HUES64 (cell line): ENCODE measurements at regions not wholly inside any gene's neighbourhood (a gene's known extent, or its start where the extent isn't known, plus 50 kb on each side); places are given as distances from the start of the nearest gene placed in this dataset.
"Not testable (repeated sequence)": the region's sequence is repeated elsewhere in the genome, so short reads cannot be mapped to it uniquely, and the experiment has no call there.

Experiments used
- H3K27ac ChIP-seq: 2 replicates; pipeline ENCODE4 v1.7.0; 2013; ENCODE audit warnings: low read depth, low read length, inconsistent platforms
- H3K27me3 ChIP-seq: 2 replicates; pipeline ENCODE4 v1.6.1; 2013; ENCODE audit warnings: mild to moderate bottlenecking, low read length; ENCODE audit not compliant: insufficient read depth
- H3K36me3 ChIP-seq: 2 replicates; pipeline ENCODE4 v1.6.1; 2013; ENCODE audit warnings: mild to moderate bottlenecking, low read length; ENCODE audit not compliant: insufficient read depth
- H3K4me1 ChIP-seq: 2 replicates; pipeline ENCODE4 v1.6.1; 2013; ENCODE audit warnings: mild to moderate bottlenecking, low read length, moderate library complexity; ENCODE audit not compliant: insufficient read depth
- H3K4me3 ChIP-seq: 2 replicates; pipeline ENCODE4 v1.5.1; 2013; ENCODE audit warnings: mild to moderate bottlenecking, low read length, moderate library complexity
- H3K9ac ChIP-seq: 2 replicates; pipeline ENCODE4 v1.6.1; 2013; ENCODE audit warnings: mild to moderate bottlenecking, low read depth, low read length
- H3K9me3 ChIP-seq: 2 replicates; pipeline ENCODE4 v1.6.1; 2013; ENCODE audit warnings: low read depth, low read length; ENCODE audit not compliant: insufficient read depth
- WGBS: fragments of 150-250, 120-280 bp; methylation state at CpG from one replicate; pipeline ENCODE4 v1.1.7; 2013; ENCODE audit warnings: missing lambda C conversion rate; 5-methylcytosine and 5-hydroxymethylcytosine counted together

DNA sequence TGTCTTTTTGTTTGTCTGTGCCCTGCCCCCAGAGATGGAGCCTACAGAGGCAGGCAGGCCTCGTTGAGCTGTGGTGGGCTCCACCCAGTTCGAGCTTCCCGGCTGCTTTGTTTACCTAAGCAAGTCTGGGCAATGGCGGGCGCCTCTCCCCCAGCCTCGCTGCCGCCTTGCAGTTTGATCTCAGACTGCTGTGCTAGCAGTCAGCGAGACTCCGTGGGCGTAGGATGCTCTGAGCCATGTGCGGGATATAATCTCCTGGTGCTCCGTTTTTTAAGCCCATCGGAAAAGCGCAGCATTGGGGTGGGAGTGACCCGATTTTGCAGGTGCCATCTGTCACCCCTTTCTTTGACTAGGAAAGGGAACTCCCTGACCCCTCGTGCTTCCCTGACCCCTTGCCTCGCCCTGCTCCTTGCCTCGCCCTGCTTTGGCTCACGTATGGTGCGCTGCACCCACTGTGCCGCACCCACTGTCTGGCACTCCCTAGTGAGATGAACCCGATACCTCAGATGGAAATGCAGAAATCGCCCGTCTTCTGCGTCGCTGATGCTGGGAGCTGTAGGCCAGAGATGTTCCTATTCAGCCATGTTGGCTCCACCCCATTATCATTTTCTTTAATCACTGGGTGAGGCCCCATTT is 269.0 kb upstream of the RBMS1 start:
- WGBS: 95% methylated on average over 26 of the region's 26 CpGs
- H3K36me3 ChIP-seq, H3K9ac ChIP-seq, H3K27me3 ChIP-seq, H3K4me3 ChIP-seq, H3K4me1 ChIP-seq, H3K27ac ChIP-seq: not testable (repeated sequence)
- peaks cover 37% of the 10 kb centered on the region for H3K9me3 ChIP-seq

DNA sequence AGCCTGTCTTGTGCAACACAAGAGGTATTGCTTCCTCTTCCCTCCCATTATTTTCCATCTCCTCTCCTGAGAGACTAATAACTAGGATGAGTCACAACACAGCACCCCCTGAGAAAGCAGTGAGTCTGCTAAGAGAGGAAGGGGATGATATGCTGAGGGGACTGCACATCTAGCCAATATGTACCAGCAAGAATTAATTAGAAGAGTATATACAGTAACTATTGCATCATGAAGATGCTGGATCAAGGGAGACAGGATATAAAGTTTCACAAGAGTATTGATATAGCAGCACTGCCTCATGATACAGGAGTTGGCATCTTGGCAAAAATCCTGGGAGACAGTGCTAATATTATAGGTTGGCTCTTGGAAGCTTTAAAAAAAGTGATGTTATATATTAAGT is 289.9 kb upstream of the RBMS1 start:
- H3K4me1 ChIP-seq: no peaks in the 10 kb centered on the region
- H3K9ac ChIP-seq: no peak overlapping the region
- H3K36me3 ChIP-seq: no peaks in the 10 kb centered on the region
- H3K9me3 ChIP-seq: peaks cover 6% of the 10 kb centered on the region; the same call in 1 of the 2 replicates
- H3K4me3 ChIP-seq: no peak overlapping the region
- no peaks in the 10 kb centered on the region for H3K27me3 ChIP-seq
- H3K27ac ChIP-seq: no peak overlapping the region

DNA sequence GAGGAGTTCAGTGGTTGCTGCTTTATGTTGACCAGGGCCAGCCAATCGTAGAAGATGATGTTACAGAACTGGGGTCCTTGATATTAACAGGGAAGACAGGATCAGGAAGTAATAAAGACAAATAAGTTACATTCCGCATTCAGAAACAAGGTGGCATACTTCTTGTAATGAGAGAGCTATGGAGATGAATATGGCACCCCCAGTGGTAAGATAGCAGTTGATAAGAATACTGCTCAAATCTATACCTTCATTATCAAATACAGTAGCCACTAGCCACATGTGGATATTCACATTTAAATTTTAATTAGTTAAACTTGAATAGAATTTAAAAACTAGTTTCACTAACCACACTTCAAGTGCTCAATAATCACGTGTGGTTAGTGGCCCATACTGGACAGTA is 290.4 kb upstream of the RBMS1 start:
- Histone ChIP-seq H3K4me1 (no peaks in the 10 kb centered on the region), H3K9me3 (peaks cover under 1% of the 10 kb centered on the region; the same call in 1 of the 2 replicates), H3K9ac (no peak overlapping the region), H3K36me3 (no peaks in the 10 kb centered on the region), H3K27me3 (no peaks in the 10 kb centered on the region), H3K27ac (no peak overlapping the region), H3K4me3 (no peak overlapping the region)
- WGBS: 97% methylated on average over 2 of the region's 3 CpGs

DNA sequence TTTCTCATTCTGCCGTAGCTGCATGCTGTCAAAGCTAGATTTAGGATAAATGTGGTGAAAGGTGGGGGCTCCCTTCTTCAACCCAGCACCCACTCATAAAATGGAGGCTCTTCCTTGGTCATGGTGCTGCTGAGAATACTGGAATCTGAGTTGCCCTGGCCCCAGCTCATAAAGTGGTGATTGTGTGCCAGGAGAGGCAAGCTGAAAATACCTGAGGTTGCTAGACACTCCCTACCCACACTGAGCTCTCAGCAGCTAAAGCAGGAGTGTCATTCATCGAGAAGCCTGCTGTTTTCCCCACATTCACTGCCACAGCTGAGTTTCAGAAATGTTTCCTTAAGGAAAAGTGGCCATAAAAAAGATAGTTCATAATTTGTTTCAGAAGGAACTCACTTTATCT is 297.1 kb upstream of the RBMS1 start:
- Histone ChIP-seq H3K27ac (no peak overlapping the region), H3K36me3 (no peaks in the 10 kb centered on the region), H3K9ac (no peak overlapping the region), H3K4me3 (no peak overlapping the region), H3K27me3 (no peaks in the 10 kb centered on the region), H3K9me3 (no peaks in the 10 kb centered on the region), H3K4me1 (no peaks in the 10 kb centered on the region)
- WGBS: 80% methylated on average over 1 of the region's 2 CpGs

DNA sequence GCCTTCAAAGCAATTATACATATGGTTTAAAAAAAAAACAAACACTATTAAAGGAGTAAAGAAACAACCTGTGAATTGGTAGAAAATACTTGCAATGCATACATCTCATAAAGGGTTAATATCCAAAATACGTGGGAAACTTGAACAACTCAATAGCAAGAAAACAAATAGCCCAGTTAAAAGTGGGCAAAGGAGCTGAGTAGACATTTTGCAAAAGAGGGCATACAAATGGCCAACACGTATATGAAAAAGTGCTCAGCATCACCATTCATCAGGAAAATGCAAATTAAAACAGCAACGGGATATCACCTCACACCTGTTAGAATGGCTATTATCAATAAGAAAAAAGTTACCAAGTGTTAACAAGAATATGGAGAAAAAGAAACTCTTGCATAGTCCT is 298.3 kb upstream of the RBMS1 start:
- H3K27ac ChIP-seq: no peak overlapping the region
- no peak overlapping the region for H3K4me3 ChIP-seq
- no peak overlapping the region for H3K9ac ChIP-seq
- H3K4me1 ChIP-seq: no peaks in the 10 kb centered on the region
- H3K9me3 ChIP-seq: peaks cover 4% of the 10 kb centered on the region
- H3K36me3 ChIP-seq: no peaks in the 10 kb centered on the region
- WGBS: 81% methylated on average over 3 of the region's 3 CpGs
- no peaks in the 10 kb centered on the region for H3K27me3 ChIP-seq

DNA sequence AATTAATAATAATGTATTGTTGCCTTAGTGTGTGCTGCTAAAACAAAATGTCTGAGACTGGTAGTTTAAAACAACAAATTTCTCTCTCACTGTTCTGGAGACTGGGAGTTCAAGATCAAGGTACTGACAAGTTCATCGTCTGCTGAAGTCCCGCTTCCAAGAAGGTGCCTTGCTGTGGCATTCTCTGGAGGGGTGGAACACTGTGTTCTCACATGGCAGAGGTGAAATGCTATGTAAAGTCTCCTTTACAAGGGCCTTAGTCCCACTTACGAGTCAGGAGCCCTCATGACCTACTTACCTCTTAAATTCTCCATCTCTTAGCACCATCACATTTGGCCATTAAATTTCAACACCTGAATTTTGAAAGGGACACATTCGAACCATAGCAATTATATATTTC is 299.2 kb upstream of the RBMS1 start:
- Histone ChIP-seq H3K9me3 (peaks cover 8% of the 10 kb centered on the region), H3K4me3 (no peak overlapping the region), H3K9ac (no peak overlapping the region), H3K4me1 (no peaks in the 10 kb centered on the region), H3K27ac (no peak overlapping the region), H3K36me3 (no peaks in the 10 kb centered on the region), H3K27me3 (no peaks in the 10 kb centered on the region)
- WGBS: 70% methylated on average over 4 of the region's 4 CpGs

DNA sequence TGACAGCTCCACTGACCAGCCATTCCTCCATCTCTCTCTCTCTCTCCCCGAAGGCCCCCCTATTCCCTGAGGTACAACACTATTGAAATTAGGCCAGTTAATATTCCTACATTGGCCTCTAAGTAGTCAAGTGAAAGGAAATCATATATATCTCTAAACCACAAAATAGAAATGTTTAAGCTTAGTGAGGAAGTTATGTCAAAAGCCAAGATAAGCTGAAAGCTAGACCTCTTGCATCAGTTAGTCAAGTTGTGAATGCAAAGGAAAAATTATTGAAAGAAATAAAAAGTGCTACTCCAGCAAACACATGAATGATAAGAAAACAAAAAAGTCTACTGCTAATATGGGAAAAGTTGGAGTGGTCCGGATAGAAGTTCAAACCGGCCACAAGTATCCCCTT is 301.3 kb upstream of the RBMS1 start:
- WGBS: 100% methylated on average over 1 of the region's 3 CpGs
- Histone ChIP-seq H3K4me3 (no peak overlapping the region), H3K36me3 (no peaks in the 10 kb centered on the region)

DNA sequence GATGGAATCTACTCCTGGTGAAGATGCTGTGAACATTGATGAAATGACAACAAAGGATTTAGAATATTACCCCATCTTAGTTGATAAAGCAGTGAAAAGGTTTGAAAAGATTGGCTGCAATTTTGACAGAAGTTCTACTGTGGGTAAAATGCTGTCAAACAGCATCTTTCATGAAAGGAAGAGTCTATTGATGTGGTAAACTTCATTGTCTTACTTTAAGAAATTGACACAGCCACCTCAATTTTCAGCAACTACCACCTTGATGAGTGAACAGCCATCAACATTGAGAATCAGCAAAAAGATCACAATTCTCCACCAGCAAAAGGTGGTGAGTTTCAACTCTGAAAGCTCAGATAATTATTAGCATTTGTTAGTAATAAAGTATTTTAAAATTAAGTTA is 310.3 kb upstream of the RBMS1 start:
- peaks cover 6% of the 10 kb centered on the region for H3K9me3 ChIP-seq
- H3K9ac ChIP-seq: no peak overlapping the region
- no peaks in the 10 kb centered on the region for H3K27me3 ChIP-seq

More for the DNA sequence above, 301.3 kb upstream of the RBMS1 start:
- no peaks in the 10 kb centered on the region for H3K4me1 ChIP-seq
- H3K27ac ChIP-seq: no peak overlapping the region
- H3K27me3 ChIP-seq: no peaks in the 10 kb centered on the region
- H3K9ac ChIP-seq: no peak overlapping the region
- H3K9me3 ChIP-seq: peaks cover 8% of the 10 kb centered on the region

DNA sequence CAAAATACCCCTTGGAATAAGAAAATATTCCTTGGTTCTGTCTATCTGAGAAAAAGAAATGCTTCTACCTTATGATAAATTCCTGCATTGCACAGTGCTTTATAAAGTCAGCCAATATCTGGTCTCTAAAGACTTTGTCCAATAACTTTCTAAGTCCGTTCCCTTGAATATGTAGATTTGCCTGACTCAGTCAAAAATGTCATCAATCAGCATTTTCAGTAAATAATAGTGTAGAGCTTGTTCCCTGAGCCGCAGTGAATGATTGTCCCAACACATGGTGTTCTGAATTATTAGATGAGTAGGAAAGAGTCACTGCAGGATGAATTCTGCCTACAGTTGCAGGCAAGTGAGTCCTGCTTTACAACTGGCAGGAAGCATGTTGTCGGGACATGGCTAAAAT is 316.8 kb upstream of the RBMS1 start:
- no peaks in the 10 kb centered on the region for H3K27me3 ChIP-seq
- H3K27ac ChIP-seq: no peak overlapping the region
- WGBS: over 99% methylated on average over 3 of the region's 3 CpGs
- peaks cover 6% of the 10 kb centered on the region for H3K9me3 ChIP-seq
- H3K4me1 ChIP-seq: no peaks in the 10 kb centered on the region
- H3K4me3 ChIP-seq: no peak overlapping the region
- H3K36me3 ChIP-seq: no peaks in the 10 kb centered on the region
- H3K9ac ChIP-seq: no peak overlapping the region

More for the DNA sequence above, 310.3 kb upstream of the RBMS1 start:
- H3K36me3 ChIP-seq: no peaks in the 10 kb centered on the region
- no peak overlapping the region for H3K4me3 ChIP-seq
- no peaks in the 10 kb centered on the region for H3K4me1 ChIP-seq
- H3K27ac ChIP-seq: no peak overlapping the region

DNA sequence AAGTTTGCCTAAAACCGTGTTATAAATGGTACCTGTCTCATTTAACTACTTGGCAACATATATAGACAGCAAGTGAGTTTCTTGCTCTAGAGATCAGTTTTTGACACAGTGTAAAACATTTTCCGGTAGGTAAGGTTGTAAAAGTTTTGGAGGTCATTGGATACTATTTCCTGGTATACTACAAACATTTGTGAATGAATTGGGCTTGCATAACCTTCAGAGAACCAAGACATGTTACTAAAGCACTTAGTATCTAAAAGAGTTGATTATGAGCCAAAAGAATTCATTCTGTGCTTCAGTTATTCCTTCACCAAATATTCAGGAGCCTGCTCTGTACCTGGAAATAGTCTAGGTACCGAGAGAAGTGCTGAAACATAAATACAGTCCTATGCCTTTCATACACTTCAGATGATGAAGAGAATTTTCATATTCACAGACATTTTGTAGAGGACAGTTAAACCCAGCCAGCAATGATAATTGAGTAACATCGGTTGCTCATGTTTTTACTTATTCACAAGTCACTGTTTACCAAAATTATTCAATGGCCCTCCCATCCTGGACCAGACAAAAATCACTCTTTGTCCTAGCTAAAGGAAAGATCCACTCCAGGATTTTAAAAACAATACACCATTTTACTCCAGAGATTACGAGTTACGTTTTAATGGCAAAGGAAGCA is 319.4 kb upstream of the RBMS1 start:
- Histone ChIP-seq H3K36me3 (no peaks in the 10 kb centered on the region), H3K4me3 (no peak overlapping the region), H3K27me3 (no peaks in the 10 kb centered on the region), H3K4me1 (no peaks in the 10 kb centered on the region), H3K9ac (no peak overlapping the region), H3K9me3 (no peaks in the 10 kb centered on the region), H3K27ac (no peak overlapping the region)
- WGBS: 93% methylated on average over 6 of the region's 6 CpGs

DNA sequence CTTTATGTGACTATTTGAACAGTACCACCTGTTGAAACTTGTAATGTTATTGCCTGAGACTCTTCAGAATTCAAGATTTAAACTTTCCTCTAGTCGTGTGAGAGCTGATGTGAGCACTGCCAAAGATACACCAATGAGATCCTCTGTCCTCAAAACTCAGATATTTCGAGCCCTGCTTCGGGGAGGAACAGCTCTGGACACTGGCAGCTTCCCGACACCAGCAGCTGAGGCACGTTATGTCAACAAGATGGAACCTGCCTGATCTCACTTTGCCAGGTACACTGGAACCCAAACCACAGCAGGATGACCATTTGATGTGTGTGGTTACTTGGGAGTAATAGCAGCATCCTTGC is 319.9 kb upstream of the RBMS1 start:
- WGBS: 94% methylated on average over 5 of the region's 5 CpGs

More for the DNA sequence above, 319.9 kb upstream of the RBMS1 start:
- no peaks in the 10 kb centered on the region for H3K36me3 ChIP-seq
- H3K9me3 ChIP-seq: no peaks in the 10 kb centered on the region
- H3K27me3 ChIP-seq: no peaks in the 10 kb centered on the region
- no peak overlapping the region for H3K9ac ChIP-seq
- H3K4me3 ChIP-seq: no peak overlapping the region
- no peak overlapping the region for H3K27ac ChIP-seq
- H3K4me1 ChIP-seq: no peaks in the 10 kb centered on the region
